H1 (cell line): ENCODE measurements at regions not wholly inside any gene's neighbourhood (a gene's known extent, or its start where the extent isn't known, plus 50 kb on each side); places are given as distances from the start of the nearest gene placed in this dataset.

Source experiments
- ASH2L ChIP-seq: fragments of 200-600, 300-600 bp; sonication (generic); IDR thresholded peaks from one replicate; pipeline ENCODE4 v1.7.1; 2017; ENCODE audit warnings: low read length
- CHD1 ChIP-seq: IDR thresholded peaks from 2 replicates; pipeline ENCODE4 v1.6.1; 2012; ENCODE audit warnings: low read depth, low read length, improper control_type of control experiment
- SP1 ChIP-seq: IDR thresholded peaks from 2 replicates; pipeline ENCODE4 v1.6.1; 2011; ENCODE audit warnings: low read depth, low read length
- ZNF274 ChIP-seq: IDR thresholded peaks from 2 replicates; pipeline ENCODE4 v1.7.0; 2012; ENCODE audit warnings: low read length, borderline replicate concordance; ENCODE audit errors: extremely low read depth
- TF ChIP-seq, protein P1 (sequence below): IDR thresholded peaks from 2 replicates; pipeline ENCODE4 v1.6.1; 2012; ENCODE audit warnings: low read length, inconsistent platforms

DNA sequence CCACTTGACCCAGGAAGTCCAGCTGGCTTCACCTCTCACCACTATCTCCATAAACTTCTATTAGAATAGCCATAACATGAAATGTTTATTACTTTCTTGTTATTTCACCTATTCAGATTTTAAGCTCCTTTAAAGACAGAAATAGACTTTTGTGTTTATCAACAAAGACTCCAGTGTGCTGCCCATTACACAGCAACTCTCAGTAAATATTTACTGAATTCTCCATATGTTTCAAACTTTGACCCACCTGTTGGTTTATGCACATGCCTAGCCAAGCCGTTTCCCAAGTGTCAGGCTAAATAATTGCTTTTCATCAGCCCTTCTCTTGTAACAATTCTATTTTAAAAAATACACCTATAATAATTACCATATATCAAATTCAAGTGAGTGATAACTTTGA is 242.9 kb upstream of the NEIL3 start (continued):
- TF ChIP-seq ZNF274 (no peak), CHD1 (no peak), ASH2L (no peak), SP1 (no peak)
- TF ChIP-seq, protein P1, sequence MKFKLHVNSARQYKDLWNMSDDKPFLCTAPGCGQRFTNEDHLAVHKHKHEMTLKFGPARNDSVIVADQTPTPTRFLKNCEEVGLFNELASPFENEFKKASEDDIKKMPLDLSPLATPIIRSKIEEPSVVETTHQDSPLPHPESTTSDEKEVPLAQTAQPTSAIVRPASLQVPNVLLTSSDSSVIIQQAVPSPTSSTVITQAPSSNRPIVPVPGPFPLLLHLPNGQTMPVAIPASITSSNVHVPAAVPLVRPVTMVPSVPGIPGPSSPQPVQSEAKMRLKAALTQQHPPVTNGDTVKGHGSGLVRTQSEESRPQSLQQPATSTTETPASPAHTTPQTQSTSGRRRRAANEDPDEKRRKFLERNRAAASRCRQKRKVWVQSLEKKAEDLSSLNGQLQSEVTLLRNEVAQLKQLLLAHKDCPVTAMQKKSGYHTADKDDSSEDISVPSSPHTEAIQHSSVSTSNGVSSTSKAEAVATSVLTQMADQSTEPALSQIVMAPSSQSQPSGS = no peak
